ENCODE measurements at regions not wholly inside any gene's neighbourhood (a gene's known extent, or its start where the extent isn't known, plus 50 kb on each side); places are given as distances from the start of the nearest gene placed in this dataset.

DNA sequence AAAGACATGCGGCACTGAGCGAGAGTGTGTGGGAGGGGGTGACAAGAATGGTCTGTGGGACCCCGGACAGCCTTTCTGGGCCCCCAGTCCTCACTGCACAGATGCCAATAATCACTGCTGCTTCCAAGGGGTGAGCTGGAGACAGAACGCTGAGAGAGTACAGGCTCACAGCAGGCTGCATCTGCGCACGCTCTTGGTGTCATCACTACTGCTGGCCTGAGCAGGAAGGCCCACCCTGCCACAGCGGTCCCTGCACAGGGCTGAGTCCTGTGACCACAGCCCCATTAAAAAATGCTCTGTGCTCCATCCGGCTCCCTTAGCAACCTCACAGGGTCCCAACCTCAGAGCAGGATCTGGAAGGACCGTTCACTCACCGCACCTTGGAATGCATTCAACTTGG lies 205.5 kb upstream of the NSMCE3 start:
- Histone ChIP-seq H3K27ac (no peak overlapping the region), H3K4me3 (no peak overlapping the region), H3K36me3 (no peaks in the 10 kb centered on the region), H3K9me3 (no peaks in the 10 kb centered on the region), H3K4me1 (peaks cover 0 to 18% (median 13%) of the 10 kb centered on the region in 3 donors), H3K27me3 (peaks cover 0 to 41% (median 0%) of the 10 kb centered on the region in 4 donors)
- intact Hi-C loops (cut with DNase I) = no loop called here
- WGBS, 2 donors = 84 to 85% methylated on average over 3 to 8 of the region's 10 CpGs
- TF ChIP-seq, protein P1, sequence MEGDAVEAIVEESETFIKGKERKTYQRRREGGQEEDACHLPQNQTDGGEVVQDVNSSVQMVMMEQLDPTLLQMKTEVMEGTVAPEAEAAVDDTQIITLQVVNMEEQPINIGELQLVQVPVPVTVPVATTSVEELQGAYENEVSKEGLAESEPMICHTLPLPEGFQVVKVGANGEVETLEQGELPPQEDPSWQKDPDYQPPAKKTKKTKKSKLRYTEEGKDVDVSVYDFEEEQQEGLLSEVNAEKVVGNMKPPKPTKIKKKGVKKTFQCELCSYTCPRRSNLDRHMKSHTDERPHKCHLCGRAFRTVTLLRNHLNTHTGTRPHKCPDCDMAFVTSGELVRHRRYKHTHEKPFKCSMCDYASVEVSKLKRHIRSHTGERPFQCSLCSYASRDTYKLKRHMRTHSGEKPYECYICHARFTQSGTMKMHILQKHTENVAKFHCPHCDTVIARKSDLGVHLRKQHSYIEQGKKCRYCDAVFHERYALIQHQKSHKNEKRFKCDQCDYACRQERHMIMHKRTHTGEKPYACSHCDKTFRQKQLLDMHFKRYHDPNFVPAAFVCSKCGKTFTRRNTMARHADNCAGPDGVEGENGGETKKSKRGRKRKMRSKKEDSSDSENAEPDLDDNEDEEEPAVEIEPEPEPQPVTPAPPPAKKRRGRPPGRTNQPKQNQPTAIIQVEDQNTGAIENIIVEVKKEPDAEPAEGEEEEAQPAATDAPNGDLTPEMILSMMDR (IDR thresholded peaks at IDR 0.05) = no peak
- no peak for TF ChIP-seq POLR2A (IDR thresholded peaks at IDR 0.05)
- DNase-seq = no peak

DNA sequence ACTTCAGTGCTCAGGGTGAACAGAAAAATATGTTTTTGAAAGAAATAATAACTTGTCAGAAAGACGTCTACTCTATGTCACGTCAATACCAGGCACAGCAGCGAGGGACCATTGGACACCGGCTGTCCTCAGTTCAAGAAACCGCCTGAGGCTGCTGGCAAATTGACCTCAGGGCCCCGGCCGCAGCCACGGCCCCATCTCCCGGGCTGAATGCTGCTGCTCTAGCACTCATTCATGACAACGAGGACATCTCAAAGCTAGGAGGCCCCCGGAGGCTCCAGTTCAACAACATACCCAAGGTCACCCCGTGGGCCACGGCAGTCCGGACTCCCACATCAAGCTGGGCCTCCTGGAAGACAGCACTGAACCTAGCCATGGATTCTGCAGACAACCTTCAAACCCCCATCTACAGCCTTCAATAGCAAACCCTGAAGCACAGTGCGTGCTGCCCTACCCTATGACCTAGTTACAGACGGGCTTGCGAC lies 204.0 kb upstream of the NSMCE3 start:
- no peaks in the 10 kb centered on the region for H3K9me3 ChIP-seq
- peaks cover 0 to 49% (median 0%) of the 10 kb centered on the region in 4 donors for H3K27me3 ChIP-seq
- H3K36me3 ChIP-seq = no peaks in the 10 kb centered on the region
- WGBS, 2 donors = 86 to 94% methylated on average over 5 to 13 of the region's 17 CpGs
- no peak for DNase-seq
- intact Hi-C loops (cut with DNase I) = no loop called here
- no peak overlapping the region for H3K4me3 ChIP-seq
- H3K27ac ChIP-seq = no peak overlapping the region
- TF ChIP-seq, protein P1 (IDR thresholded peaks at IDR 0.05) = no peak
- no peak for TF ChIP-seq POLR2A (IDR thresholded peaks at IDR 0.05)
- peaks cover 0 to 26% (median 17%) of the 10 kb centered on the region in 3 donors for H3K4me1 ChIP-seq

DNA sequence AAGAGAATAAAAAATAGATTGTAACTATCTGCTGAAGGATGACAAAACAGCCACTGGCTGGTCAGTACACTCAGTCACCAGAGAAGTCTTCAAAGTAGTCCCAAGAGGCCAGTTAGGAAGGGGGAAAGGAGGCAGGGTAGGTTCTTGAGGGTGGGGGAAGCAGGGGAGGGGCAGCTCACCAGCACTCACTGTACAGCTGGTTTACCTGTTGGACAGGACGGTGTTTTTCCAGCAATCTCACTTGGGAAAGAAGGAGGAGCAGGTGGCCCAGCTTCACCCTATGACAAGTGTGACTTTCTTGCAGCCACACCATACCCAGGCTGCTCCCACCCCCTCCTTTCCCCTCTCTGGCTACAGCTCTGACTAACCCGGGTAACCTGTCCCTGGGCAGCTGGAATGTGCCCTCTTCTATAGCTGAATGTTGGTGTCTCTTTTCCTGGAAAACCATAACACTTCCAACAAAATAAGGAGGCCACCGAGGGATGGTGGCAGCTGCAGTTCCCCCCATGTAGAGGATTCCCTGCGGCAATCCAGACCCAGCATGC lies 203.4 kb upstream of the NSMCE3 start:
- intact Hi-C loops (cut with DNase I) = no loop called here
- H3K27me3 ChIP-seq = peaks cover 0 to 53% (median 0%) of the 10 kb centered on the region in 4 donors
- peaks cover 0 to 26% (median 17%) of the 10 kb centered on the region in 3 donors for H3K4me1 ChIP-seq
- H3K36me3 ChIP-seq = no peaks in the 10 kb centered on the region
- no peak overlapping the region for H3K27ac ChIP-seq
- WGBS, 2 donors = 55 to 75% methylated on average over 2 to 4 of the region's 4 CpGs
- TF ChIP-seq POLR2A (IDR thresholded peaks at IDR 0.05) = no peak
- TF ChIP-seq, protein P1 (IDR thresholded peaks at IDR 0.05) = no peak
- H3K4me3 ChIP-seq = no peak overlapping the region
- no peaks in the 10 kb centered on the region for H3K9me3 ChIP-seq
- no peak for DNase-seq

DNA sequence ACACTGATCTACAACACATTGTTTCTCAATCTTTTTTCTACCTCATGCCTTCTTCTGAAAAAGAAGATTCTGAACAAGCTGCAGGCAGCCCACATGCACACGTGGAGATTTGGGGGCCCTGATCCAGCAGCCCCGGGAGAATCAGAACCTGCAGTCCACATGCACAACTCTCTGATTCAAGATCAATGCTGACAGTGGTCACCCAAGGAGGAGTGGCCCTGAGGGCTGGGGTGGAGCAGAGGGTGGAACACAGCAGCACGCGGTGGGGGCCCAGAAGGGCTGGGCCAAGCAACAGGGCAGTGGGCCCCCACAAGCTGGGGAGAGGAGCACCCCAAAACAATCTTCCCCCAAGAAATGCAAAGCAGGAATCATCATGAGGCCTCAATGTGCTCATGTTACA lies 202.1 kb upstream of the NSMCE3 start:
- intact Hi-C loops (cut with DNase I) = no loop called here

DNA sequence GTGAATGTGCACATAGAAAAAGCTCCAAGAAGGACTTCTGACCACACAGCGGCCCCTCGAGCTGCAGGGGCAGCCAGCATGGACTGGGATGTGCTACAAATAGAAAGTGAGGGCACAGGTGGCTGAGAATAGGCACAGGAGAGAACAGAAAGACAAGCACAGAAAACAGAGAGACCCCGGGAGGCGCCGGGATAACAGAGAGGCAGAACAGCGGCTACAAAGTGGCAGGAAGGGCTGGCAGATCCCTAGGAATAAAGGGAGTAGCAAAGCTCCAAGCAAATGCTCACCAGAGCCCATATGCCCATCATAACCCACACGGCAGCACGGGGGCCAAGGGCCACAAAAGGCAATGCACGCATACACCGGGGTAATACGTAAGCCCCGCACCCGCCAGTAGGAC lies 201.7 kb upstream of the NSMCE3 start:
- H3K4me3 ChIP-seq = no peak overlapping the region
- no peak for DNase-seq
- WGBS, 2 donors = 66 to 72% methylated on average over 13 of the region's 13 CpGs
- H3K9me3 ChIP-seq = no peaks in the 10 kb centered on the region
- H3K27ac ChIP-seq = no peak overlapping the region
- H3K4me1 ChIP-seq = peaks cover 0 to 26% (median 17%) of the 10 kb centered on the region in 3 donors
- H3K27me3 ChIP-seq = peaks cover 0 to 64% (median 0%) of the 10 kb centered on the region in 4 donors
- no peak for TF ChIP-seq POLR2A (IDR thresholded peaks at IDR 0.05)
- TF ChIP-seq, protein P1 (IDR thresholded peaks at IDR 0.05) = no peak
- intact Hi-C loops (cut with DNase I) = no loop called here
- H3K36me3 ChIP-seq = no peaks in the 10 kb centered on the region

More for the DNA sequence above, 202.1 kb upstream of the NSMCE3 start:
- TF ChIP-seq, protein P1 (IDR thresholded peaks at IDR 0.05) = no peak
- TF ChIP-seq POLR2A (IDR thresholded peaks at IDR 0.05) = no peak
- no peak for DNase-seq
- WGBS, 2 donors = 55 to 83% methylated on average over 2 to 4 of the region's 4 CpGs
- H3K36me3 ChIP-seq = no peaks in the 10 kb centered on the region
- peaks cover 0 to 65% (median 0%) of the 10 kb centered on the region in 4 donors for H3K27me3 ChIP-seq
- H3K9me3 ChIP-seq = no peaks in the 10 kb centered on the region
- peaks cover 0 to 26% (median 17%) of the 10 kb centered on the region in 3 donors for H3K4me1 ChIP-seq
- H3K27ac ChIP-seq = no peak overlapping the region
- no peak overlapping the region for H3K4me3 ChIP-seq
